GM12865 (cell line): ENCODE measurements at regions not wholly inside any gene's neighbourhood (a gene's known extent, or its start where the extent isn't known, plus 50 kb on each side); places are given as distances from the start of the nearest gene placed in this dataset.

Experiments
- DNase-seq: peaks from one replicate; pipeline ENCODE4 v3.0.0; 2010; ENCODE audit warnings: low read depth
- H3K4me3 ChIP-seq: 2 replicates; pipeline ENCODE4 v1.5.1; 2011; ENCODE audit warnings: mild to moderate bottlenecking, low read depth, low read length, control low read depth
- TF ChIP-seq, protein P1 (sequence below): IDR thresholded peaks from 2 replicates; pipeline ENCODE4 v1.5.1; 2011; ENCODE audit warnings: low read length, control low read depth, low read depth, inconsistent platforms; ENCODE audit not compliant: insufficient read depth; ENCODE audit errors: missing control alignments

DNA sequence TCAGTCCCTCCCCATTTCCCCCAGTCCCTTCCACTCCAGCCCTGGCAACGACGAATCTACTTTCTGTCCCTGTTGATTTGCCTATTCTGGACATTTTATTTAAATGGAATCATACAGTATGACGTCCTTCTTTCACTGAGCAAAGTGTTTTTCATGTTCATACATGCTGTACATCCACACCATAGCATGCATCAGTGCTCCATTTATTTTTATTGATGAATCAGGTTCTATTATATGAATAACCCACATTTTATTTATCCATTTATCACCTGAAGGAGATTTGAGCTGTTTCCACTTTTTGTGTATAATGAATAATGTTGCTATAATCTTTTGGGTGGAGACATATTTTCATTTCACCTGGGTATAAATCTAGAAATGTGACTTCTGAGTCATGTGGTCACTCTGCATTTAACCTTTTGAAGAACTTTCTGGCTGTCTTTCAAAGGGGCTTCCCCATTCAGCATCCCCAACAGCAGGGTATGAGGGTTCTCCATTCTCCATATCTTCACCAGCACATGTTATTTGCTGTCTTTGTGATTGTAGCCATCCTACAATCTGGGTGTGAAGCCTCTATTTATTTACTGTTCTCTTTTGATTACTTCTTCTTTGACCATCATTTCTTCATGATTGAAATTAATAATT lies 531.7 kb downstream of the ETS1 start:
- TF ChIP-seq, protein P1, sequence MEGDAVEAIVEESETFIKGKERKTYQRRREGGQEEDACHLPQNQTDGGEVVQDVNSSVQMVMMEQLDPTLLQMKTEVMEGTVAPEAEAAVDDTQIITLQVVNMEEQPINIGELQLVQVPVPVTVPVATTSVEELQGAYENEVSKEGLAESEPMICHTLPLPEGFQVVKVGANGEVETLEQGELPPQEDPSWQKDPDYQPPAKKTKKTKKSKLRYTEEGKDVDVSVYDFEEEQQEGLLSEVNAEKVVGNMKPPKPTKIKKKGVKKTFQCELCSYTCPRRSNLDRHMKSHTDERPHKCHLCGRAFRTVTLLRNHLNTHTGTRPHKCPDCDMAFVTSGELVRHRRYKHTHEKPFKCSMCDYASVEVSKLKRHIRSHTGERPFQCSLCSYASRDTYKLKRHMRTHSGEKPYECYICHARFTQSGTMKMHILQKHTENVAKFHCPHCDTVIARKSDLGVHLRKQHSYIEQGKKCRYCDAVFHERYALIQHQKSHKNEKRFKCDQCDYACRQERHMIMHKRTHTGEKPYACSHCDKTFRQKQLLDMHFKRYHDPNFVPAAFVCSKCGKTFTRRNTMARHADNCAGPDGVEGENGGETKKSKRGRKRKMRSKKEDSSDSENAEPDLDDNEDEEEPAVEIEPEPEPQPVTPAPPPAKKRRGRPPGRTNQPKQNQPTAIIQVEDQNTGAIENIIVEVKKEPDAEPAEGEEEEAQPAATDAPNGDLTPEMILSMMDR = no peak
- no peak for DNase-seq
- no peak overlapping the region for H3K4me3 ChIP-seq

DNA sequence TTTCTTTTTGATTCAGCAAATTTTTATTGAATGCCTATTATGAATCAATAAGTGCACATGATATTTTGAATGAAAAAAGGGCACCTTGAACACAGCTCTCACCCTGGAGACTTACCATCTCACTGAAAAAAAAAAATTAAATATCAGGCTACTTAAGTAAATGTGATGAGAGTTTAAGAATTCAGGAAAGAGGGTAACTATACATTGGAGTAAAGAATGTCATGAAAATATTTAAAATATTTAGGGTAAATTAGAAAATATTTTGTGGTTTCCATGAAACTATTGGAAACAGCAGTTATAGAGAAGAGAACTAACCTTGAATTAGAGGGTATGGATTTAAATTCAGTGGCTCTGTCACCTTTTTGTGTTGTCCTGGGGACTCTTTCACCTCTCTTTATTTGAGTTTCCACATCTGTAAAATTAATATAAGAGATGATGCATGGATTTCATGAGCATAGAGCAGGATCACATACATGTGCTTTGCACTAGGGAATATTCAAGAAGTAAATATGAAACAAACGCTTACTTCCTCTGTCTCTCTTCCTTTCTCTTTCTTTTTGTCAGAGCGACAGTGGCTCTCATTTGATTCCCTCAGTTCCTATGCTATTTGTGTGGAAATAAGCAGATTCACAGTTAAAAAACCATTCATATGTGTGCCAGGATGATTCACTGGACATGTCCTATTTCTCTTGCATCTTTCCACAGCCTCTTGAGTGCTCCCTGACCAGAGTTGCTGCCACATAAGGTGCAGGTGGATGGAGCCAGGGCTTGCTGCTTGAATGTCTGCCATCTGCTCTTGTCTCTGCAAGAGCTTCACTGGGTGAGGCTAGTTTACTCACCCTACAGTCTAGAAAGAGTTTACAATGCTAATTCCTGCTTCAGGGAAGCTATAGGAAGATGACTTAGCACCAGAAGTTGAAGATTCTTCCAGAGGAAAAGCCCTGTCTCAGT lies 533.1 kb downstream of the ETS1 start:
- DNase-seq = no peak

GRCh38 chr11:128052912-128053641 lies 534.3 kb downstream of the ETS1 start:
- TF ChIP-seq, protein P1 = no peak
- no peak for DNase-seq
- no peak overlapping the region for H3K4me3 ChIP-seq

More for the DNA sequence above, 533.1 kb downstream of the ETS1 start:
- TF ChIP-seq, protein P1 = no peak
- peak overlapping the region; percentile 20; the same call in 1 of the 2 replicates for H3K4me3 ChIP-seq

DNA sequence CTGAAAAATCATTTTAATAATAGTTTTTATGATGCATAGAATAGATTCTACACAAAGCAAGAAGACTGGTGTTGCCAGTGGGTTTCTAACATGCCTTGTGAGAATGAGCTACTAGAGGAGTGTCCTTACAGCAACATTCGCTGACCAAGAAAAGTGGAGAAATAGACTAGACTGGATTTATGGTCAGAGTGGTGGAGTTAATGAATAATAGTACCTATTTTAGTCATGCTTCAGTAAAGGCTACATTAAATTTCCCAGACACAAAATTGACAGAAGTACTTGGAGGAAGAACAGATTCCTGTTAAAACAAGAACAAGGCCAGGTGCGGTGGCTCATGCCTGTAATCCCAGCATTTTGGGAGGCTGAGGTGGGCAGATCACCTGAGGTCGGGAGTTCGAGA lies 539.2 kb downstream of the ETS1 start:
- H3K4me3 ChIP-seq = no peak overlapping the region
- DNase-seq = no peak
- TF ChIP-seq, protein P1 = no peak

- TF ChIP-seq, protein P1 = no peak
- H3K4me3 ChIP-seq = no peak overlapping the region
- DNase-seq = no peak
These were observed 540.3 kb downstream of the ETS1 start for GRCh38 chr11:128047026-128047425.

- DNase-seq = no peak
- TF ChIP-seq, protein P1 = no peak
These were observed 541.1 kb downstream of the ETS1 start for GRCh38 chr11:128046213-128046612.

More at GRCh38 chr11:128046213-128046612, 541.1 kb downstream of the ETS1 start:
- H3K4me3 ChIP-seq = no peak overlapping the region
